GM19455 (cell line): ENCODE measurements at regions not wholly inside any gene's neighbourhood (a gene's known extent, or its start where the extent isn't known, plus 50 kb on each side); places are given as distances from the start of the nearest gene placed in this dataset.

ENCODE experiments used
- ATAC-seq: cut with Tn5 transposase; IDR thresholded peaks from one replicate; pipeline ENCODE4 v1.9.1; 2021; ENCODE audit not compliant: unreplicated experiment

DNA sequence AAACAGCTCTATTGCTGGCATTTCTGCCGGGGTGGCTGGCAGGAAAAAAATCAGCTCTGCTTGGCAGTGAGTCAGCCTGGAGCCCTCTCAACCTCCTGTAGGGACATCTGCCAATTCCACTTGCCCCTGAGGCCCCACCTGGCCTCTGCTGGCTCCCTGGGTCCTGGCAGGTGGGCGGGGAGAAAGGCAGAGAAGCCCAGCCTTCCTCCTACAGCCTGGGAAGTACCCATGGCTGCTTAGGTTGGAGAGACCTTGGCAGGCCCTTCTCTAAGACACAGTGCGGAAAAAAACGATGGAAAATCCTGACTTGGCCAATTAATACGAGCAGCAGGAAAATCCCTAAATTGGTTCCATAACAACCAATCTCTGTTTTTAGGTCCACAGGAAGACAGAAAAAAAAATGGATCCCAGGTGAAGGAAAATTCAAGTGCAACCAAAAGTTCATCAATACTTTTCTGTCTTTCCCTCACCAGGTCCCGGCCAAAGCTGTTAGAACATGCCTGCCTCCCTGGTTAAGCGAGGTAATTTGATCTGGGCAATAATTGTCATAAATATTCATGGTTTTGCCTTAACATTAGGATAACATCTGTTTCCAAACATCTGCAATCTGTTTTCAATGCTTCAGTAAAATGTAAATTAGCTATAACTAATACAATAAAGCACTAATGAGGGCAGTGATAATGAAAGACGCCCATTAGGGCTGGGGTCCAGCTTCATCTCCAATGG, 245.9 kb downstream of the TFCP2L1 start:
- ATAC-seq: no peak

GRCh38 chr2:121039679-121040078, 245.3 kb downstream of the TFCP2L1 start:
- ATAC-seq: no peak

DNA sequence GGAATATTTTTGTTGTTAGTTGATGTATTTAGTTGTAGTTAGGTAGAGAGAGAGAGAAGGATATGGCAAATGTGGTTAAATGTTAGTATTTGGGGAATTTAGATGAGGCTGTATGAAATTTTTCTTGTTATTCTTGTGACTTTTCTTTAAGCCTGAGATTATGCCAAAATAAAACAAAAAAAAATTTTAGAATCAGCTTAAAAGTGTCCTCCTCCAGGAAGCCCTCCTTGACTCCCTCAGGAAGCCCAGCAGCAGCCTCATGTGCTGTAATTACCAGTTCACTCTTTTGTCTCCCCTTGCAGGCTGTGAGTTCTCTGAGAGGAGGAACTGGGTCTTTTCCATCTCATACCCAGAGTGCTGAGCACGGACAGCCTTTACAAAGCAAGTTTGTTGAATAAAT, 243.5 kb downstream of the TFCP2L1 start:
- no peak for ATAC-seq

GRCh38 chr2:121043061-121043826, 241.8 kb downstream of the TFCP2L1 start:
- no peak for ATAC-seq

DNA sequence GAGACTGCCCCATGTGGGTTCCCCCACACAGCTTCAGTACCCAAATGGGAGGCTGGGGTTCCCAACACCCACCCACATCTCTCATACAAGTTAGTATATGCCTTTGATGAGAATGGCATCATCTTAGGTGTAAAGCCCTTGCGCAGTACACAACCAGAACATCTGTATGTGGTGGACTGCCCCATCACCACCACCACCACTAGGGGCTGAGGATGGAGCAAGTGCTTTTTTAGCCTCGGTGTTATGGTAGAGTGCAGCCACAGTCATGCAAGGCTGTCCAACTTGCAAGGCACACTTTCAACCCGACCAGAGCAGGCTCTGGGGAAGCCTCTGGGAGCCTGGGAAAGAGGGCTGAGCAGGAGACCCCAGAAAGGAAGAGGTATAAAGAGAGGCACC, 241.2 kb downstream of the TFCP2L1 start:
- no peak for ATAC-seq

GRCh38 chr2:121044412-121044811, 240.6 kb downstream of the TFCP2L1 start:
- no peak for ATAC-seq

DNA sequence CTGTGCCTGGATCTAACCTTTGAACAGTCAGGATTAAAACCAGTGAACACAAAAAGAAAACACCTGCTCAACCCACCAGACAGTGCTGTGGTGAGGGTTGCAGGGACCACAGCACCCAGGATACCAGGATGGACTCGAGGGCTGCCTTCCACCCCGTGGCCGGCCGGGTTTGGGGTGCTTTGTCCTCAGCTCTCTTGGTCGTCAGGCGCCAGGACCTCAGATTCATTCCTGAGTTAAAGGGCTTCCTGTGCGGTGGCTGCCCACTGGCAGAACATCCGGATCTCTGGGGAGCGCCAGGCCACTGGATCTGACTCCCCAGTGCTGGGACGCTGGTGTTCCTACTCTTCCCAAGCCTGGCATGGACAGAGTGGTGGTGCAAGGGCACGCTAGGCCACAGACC, 239.8 kb downstream of the TFCP2L1 start:
- no peak for ATAC-seq

GRCh38 chr2:121046335-121046734, 238.7 kb downstream of the TFCP2L1 start:
- no peak for ATAC-seq

- no peak for ATAC-seq
Observed at GRCh38 chr2:121047383-121047782, 237.6 kb downstream of the TFCP2L1 start.

DNA sequence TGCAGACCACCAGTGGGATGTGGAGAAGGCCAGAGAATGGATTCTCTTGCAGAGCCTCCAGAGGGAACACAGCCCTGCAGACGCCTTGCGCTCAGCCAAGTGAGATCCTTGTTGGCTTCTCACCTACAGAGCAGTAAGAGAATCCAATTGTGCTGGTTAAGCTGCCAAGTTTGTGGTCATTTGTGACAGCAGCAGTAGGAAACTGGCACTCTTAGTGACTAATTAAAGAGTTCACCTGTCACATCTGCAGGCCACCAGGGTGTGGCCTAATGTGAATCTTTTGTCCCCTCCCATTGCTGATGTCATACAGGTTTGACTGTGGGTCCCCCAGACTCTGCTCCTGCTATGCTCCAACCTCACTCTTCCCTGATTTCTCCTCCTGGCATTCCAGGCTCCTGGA, 235.9 kb downstream of the TFCP2L1 start:
- ATAC-seq: no peak

DNA sequence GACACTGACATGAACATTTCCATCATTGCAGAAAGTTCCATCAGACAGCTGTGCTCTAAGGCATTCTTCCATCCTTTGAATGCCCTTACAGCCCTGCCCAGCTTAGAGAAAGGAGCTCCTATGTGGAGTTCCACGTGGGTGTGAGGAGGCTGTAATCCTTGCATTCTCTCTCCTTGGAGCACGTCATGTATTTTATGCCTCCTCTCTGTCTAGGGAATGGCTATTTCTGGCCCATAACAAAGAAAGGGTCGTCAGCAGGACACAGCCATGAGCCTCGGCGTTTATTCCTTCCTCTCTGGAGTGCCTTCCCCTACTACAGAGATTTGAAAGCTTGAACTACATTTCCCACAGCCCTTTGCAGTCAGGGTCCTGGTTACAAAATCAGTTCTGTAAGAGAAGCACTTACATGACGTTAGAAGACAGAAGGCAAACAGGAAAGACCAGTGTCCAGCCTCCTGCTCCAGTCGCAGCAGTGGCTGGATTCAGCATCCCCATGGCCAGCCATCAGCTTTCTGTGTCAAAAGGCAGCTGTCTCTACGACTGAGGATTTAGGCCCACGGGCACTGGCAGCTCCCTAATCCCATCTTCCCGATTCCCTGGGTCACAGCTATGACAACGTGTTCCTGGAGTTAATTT, 234.9 kb downstream of the TFCP2L1 start:
- no peak for ATAC-seq

- no peak for ATAC-seq
Observed at GRCh38 chr2:121051311-121051710, 233.7 kb downstream of the TFCP2L1 start.

DNA sequence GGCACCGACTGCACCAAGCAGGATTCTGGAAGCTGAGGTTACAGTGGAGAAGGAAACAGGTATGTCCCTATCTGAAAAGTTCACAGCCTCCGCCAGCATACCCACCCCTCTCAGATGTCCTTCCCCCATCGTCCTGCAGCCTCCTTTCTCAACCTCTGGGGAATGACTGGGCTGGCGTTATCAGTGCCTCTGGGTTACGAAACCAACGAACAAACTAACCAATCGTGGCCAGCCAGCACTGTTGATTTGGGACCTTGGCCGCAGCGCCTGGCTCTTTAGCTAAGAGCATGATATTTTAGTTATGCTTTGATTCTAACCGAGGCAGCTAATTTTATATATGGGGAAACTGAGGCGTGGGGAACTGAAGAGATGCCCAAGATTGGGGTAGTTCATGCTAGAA, 233.0 kb downstream of the TFCP2L1 start:
- no peak for ATAC-seq

DNA sequence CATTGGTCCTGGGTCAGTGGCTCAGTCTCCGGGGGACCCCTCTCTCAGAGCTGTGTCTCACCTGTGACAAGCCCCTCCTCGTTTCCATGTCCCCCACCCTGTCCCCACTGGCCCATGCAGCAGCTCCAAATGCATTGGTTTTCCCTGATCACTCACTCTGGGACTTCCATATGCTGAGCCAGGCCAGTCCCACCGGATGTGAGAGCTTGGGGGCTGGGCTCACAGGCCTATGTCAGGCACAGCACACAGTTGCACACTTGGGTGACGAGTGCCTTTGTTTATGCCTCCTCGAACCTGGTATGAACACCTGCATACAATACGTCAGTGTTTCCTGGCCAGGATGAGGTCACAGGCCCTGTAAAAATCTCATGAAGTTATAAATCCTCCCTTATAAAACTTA, 232.5 kb downstream of the TFCP2L1 start:
- no peak for ATAC-seq

DNA sequence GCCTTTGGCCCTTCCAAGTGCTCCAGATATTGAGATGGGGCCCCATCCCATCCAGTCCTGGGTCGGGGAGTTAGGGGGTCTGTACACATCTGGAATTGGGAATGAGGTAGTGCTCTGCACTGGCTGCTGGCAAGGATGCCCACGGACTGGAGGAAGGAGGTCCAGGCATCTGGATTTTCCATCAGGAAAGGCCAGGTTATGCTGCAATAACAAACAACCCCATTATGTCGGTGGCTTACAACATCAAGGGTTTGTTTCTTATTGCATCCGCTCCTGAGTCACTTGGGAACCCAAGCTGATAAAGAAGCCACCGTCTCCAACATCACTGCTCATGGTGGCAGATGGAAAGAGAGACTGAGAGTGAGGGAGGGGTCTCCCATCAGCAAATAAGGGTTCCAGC, 229.9 kb downstream of the TFCP2L1 start:
- ATAC-seq: no peak

DNA sequence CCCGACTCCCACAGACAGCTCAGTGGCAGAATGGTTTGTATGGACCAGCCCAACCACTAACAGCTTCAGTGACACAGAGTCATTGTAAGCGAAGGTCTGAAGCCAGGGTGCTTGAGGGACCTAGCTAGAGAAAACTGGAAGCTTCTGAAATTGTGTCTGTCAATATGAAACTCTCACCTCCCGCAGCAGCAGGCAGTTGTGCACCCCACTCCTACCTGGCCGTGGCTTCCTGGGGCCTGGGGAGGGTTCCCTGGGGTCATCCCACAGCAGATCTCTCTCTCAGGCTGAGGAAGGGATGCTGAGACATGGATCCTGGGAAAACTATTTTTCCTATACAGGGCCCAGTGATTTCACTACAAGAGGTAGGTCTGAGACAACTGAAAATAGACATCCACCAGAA, 229.5 kb downstream of the TFCP2L1 start:
- ATAC-seq: no peak

- ATAC-seq: no peak
Observed at GRCh38 chr2:121058852-121059558, 226.0 kb downstream of the TFCP2L1 start.

- ATAC-seq: no peak
Observed at GRCh38 chr2:121059651-121060649, 225.1 kb downstream of the TFCP2L1 start.

- no peak for ATAC-seq
Observed at GRCh38 chr2:121061633-121062032, 223.4 kb downstream of the TFCP2L1 start.

DNA sequence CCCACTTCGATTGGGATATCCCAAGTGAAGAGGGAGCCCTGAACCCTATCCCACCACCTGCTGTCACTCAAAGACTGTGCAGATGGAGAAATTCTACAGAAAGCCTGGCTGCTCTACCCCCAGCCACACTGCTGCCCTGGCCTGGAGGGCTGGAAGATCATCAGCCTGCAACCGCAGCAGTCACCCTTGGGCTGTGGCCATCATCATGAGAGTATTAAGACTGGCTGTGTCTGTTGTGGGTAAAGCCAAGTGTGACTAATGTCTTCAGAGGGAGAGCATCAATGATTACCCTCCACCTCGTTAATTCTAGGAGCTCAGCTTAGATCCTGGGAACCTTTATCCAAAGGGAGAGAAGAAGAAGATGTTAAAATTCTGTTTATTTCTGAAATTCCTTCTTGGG, 221.5 kb downstream of the TFCP2L1 start:
- no peak for ATAC-seq
